H1 (cell line): ENCODE measurements at regions not wholly inside any gene's neighbourhood (a gene's known extent, or its start where the extent isn't known, plus 50 kb on each side); places are given as distances from the start of the nearest gene placed in this dataset.

Experiments used
- CTCF ChIA-PET: fragments of 300-600 bp; sonication (Branson Sonifier 250); formaldehyde crosslinking; loops from one replicate; lab custom pipeline; 2021; ENCODE audit not compliant: partially characterized antibody; lab: Charles Lee
- POLR2A ChIA-PET: fragments of 300-600 bp; sonication (Branson Sonifier 250); formaldehyde crosslinking; loops from one replicate; lab custom pipeline; 2021; ENCODE audit warnings: inconsistent platforms; ENCODE audit not compliant: partially characterized antibody; lab: Charles Lee
- DNase-seq, 2 experiments: peaks; one replicate each; pipeline versions ENCODE4 v3.0.0 to v3.0.0-alpha.2; 2010 to 2022; ENCODE audit warnings: low spot score in 2 of 2, low read depth in 1 of 2, mixed read lengths in 1 of 2
- FAIRE-seq: peaks from 2 replicates; lab custom pipeline; 2011; peaks lifted over from hg19 to GRCh38; lab: Jason Lieb, UNC
- H2AFZ ChIP-seq: 2 replicates; pipeline ENCODE4 v1.8.1; 2012; ENCODE audit warnings: low read length, inconsistent platforms
- H2AK5ac ChIP-seq: 2 replicates; pipeline ENCODE4 v1.6.1; 2013; ENCODE audit warnings: low read depth, low read length
- H2BK120ac ChIP-seq: replicated peaks from 2 replicates; pipeline ENCODE3; 2013; ENCODE audit warnings: low read depth, low read length, inconsistent platforms
- H2BK12ac ChIP-seq: 2 replicates; pipeline ENCODE4 v1.6.1; 2013; ENCODE audit warnings: low read depth, low read length
- H2BK15ac ChIP-seq: 2 replicates; pipeline ENCODE4 v1.6.1; 2013; ENCODE audit warnings: low read length
- H2BK20ac ChIP-seq: 2 replicates; pipeline ENCODE4 v1.6.1; 2013; ENCODE audit warnings: low read length
- H2BK5ac ChIP-seq: 2 replicates; pipeline ENCODE4 v1.6.1; 2013; ENCODE audit warnings: low read depth, low read length
- H3K14ac ChIP-seq: 2 replicates; pipeline ENCODE4 v1.6.1; 2013; ENCODE audit warnings: inconsistent platforms; ENCODE audit not compliant: insufficient read length
- H3K18ac ChIP-seq: 2 replicates; pipeline ENCODE4 v1.6.1; 2013; ENCODE audit warnings: low read length; ENCODE audit errors: extremely low read depth
- H3K23ac ChIP-seq: 2 replicates; pipeline ENCODE4 v1.6.1; 2013; ENCODE audit warnings: inconsistent platforms; ENCODE audit not compliant: insufficient read length
- H3K23me2 ChIP-seq: 2 replicates; pipeline ENCODE4 v1.6.1; 2013; ENCODE audit warnings: low read depth, low read length
- H3K27ac ChIP-seq: 2 replicates; pipeline ENCODE4 v1.6.1; 2011; ENCODE audit warnings: low read depth, low read length, inconsistent platforms
- H3K27me3 ChIP-seq, 4 experiments: replicated peaks in 1 of 4; 1 replicate in 1 of 4; 2 replicates in 3 of 4; pipeline versions ENCODE4 v1.6.1 to v1.8.1; 2011 to 2013; ENCODE audit warnings: low read length in 3 of 4, mild to moderate bottlenecking in 3 of 4, inconsistent platforms in 2 of 4, mixed read lengths in 2 of 4, moderate library complexity in 1 of 4; ENCODE audit not compliant: control insufficient read depth in 3 of 4, insufficient read depth in 3 of 4; ENCODE audit errors: extremely low read depth in 1 of 4
- H3K36me3 ChIP-seq, 4 experiments: 2 replicates each; pipeline versions ENCODE4 v1.6.1 to v1.8.1; 2011 to 2013; ENCODE audit warnings: mild to moderate bottlenecking in 4 of 4, low read length in 3 of 4, moderate library complexity in 2 of 4, control low read depth in 1 of 4, inconsistent platforms in 1 of 4; ENCODE audit not compliant: insufficient read depth in 4 of 4, control insufficient read depth in 2 of 4
- H3K4ac ChIP-seq: replicated peaks from 2 replicates; pipeline ENCODE3; 2013; ENCODE audit warnings: low read length, low read depth, mixed read lengths, inconsistent platforms; ENCODE audit not compliant: insufficient read length
- H3K4me1 ChIP-seq, 4 experiments: replicated peaks in 1 of 4; 1 replicate in 1 of 4; 2 replicates in 3 of 4; pipeline versions ENCODE4 v1.6.1 to v1.8.1; 2011 to 2013; ENCODE audit warnings: low read length in 3 of 4, inconsistent platforms in 2 of 4, mixed read lengths in 1 of 4; ENCODE audit not compliant: insufficient read depth in 4 of 4, control insufficient read depth in 3 of 4
- H3K4me2 ChIP-seq, 2 experiments: 2 replicates each; pipeline versions ENCODE4 v1.6.1 to v1.8.1; 2011 to 2013; ENCODE audit warnings: low read depth in 2 of 2, low read length in 2 of 2, control low read depth in 1 of 2, inconsistent platforms in 1 of 2, mild to moderate bottlenecking in 1 of 2; ENCODE audit not compliant: insufficient read depth in 1 of 2
- H3K4me3 ChIP-seq, 4 experiments: fragments of 200-600, 300-600 bp in 1 of 4; sonication (generic), shearing (Covaris generic), sonication (Bioruptor Twin) in 1 of 4; 2 replicates each; pipeline versions ENCODE4 v1.5.1 to v1.8.1; 2011 to 2016; ENCODE audit warnings: low read length in 4 of 4, low read depth in 3 of 4, control low read depth in 2 of 4, inconsistent platforms in 2 of 4, mild to moderate bottlenecking in 2 of 4, mixed read lengths in 1 of 4, moderate library complexity in 1 of 4; ENCODE audit not compliant: insufficient read depth in 2 of 4; ENCODE audit errors: extremely low read depth in 1 of 4
- H3K56ac ChIP-seq: replicated peaks from 2 replicates; pipeline ENCODE3; 2013; ENCODE audit warnings: low read depth, mild to moderate bottlenecking, mixed read lengths, low read length, inconsistent platforms; ENCODE audit not compliant: insufficient read length
- H3K79me1 ChIP-seq: 2 replicates; pipeline ENCODE4 v1.6.1; 2013; ENCODE audit warnings: low read depth, low read length, control low read depth
- H3K79me2 ChIP-seq, 2 experiments: 2 replicates each; pipeline versions ENCODE4 v1.6.1 to v1.8.1; 2012 to 2013; ENCODE audit warnings: low read length in 2 of 2, mild to moderate bottlenecking in 2 of 2, inconsistent platforms in 1 of 2; ENCODE audit not compliant: insufficient read depth in 2 of 2, control insufficient read depth in 1 of 2
- H3K9ac ChIP-seq, 4 experiments: replicated peaks in 1 of 4; 1 replicate in 1 of 4; 2 replicates in 3 of 4; pipeline versions ENCODE4 v1.6.1 to v1.8.1; 2011 to 2013; ENCODE audit warnings: low read depth in 3 of 4, low read length in 3 of 4, control low read depth in 2 of 4, mild to moderate bottlenecking in 2 of 4, moderate library complexity in 2 of 4, inconsistent platforms in 1 of 4; ENCODE audit errors: extremely low read depth in 1 of 4
- H3K9me3 ChIP-seq, 2 experiments: 2 replicates each; pipeline versions ENCODE4 v1.6.1 to v1.8.1; 2012 to 2013; ENCODE audit warnings: mild to moderate bottlenecking in 2 of 2, moderate library complexity in 2 of 2, control low read depth in 1 of 2, inconsistent platforms in 1 of 2, low read depth in 1 of 2, low read length in 1 of 2, mixed read lengths in 1 of 2; ENCODE audit not compliant: insufficient read depth in 2 of 2
- H4K20me1 ChIP-seq, 2 experiments: replicated peaks in 1 of 2; 2 replicates each; pipeline versions ENCODE3 to v1.8.1; 2011 to 2013; ENCODE audit warnings: inconsistent platforms in 2 of 2, low read length in 2 of 2, mild to moderate bottlenecking in 1 of 2; ENCODE audit not compliant: insufficient read depth in 2 of 2, control insufficient read depth in 1 of 2
- H4K5ac ChIP-seq: 2 replicates; pipeline ENCODE4 v1.6.1; 2013; ENCODE audit warnings: low read length, low read depth, mixed read lengths, inconsistent platforms; ENCODE audit not compliant: insufficient read length
- H4K8ac ChIP-seq: 2 replicates; pipeline ENCODE4 v1.8.0; 2013; ENCODE audit warnings: mild to moderate bottlenecking, moderate library complexity, low read length, inconsistent platforms; ENCODE audit not compliant: insufficient read depth; ENCODE audit errors: extremely low read depth
- H4K91ac ChIP-seq: replicated peaks from 2 replicates; pipeline ENCODE3; 2013; ENCODE audit warnings: low read length, mixed read lengths, inconsistent platforms; ENCODE audit not compliant: insufficient read length
- ATF3 ChIP-seq: IDR thresholded peaks from 2 replicates; pipeline ENCODE4 v1.6.1; 2011; ENCODE audit warnings: low read depth, mild to moderate bottlenecking, low read length; ENCODE audit not compliant: insufficient read depth
- BCL11A ChIP-seq, 2 experiments: IDR thresholded peaks; one replicate each; pipeline ENCODE4 v1.6.1; 2011; ENCODE audit warnings: low read depth in 2 of 2, low read length in 2 of 2, mild to moderate bottlenecking in 2 of 2
- BRCA1 ChIP-seq: IDR thresholded peaks from 2 replicates; pipeline ENCODE4 v1.6.1; 2012; ENCODE audit warnings: low read depth, low read length, improper control_type of control experiment
- CTBP2 ChIP-seq: IDR thresholded peaks from 2 replicates; pipeline ENCODE4 v1.7.0; 2011; ENCODE audit warnings: borderline replicate concordance, mild to moderate bottlenecking, moderate library complexity, mixed read lengths, low read length; ENCODE audit not compliant: insufficient read depth, insufficient read length
- EGR1 ChIP-seq: IDR thresholded peaks from 2 replicates; pipeline ENCODE4 v1.6.1; 2011; ENCODE audit warnings: low read depth, low read length, borderline replicate concordance
- EP300 ChIP-seq, 2 experiments: IDR thresholded peaks; 1 replicate in 1 of 2; 2 replicates in 1 of 2; pipeline ENCODE4 v1.6.1; 2011 to 2012; ENCODE audit warnings: low read depth in 2 of 2, low read length in 2 of 2, mild to moderate bottlenecking in 2 of 2, borderline replicate concordance in 1 of 2, inconsistent platforms in 1 of 2, moderate library complexity in 1 of 2
- EZH2 ChIP-seq: fragments of 200-600 bp; sonication (generic); IDR thresholded peaks from 2 replicates; pipeline ENCODE4 v1.7.1; 2012; ENCODE audit warnings: low read depth, mild to moderate bottlenecking, moderate library complexity, low read length, inconsistent platforms; ENCODE audit not compliant: severe bottlenecking
- NRF1 ChIP-seq: IDR thresholded peaks from 2 replicates; pipeline ENCODE4 v1.6.1; 2011; ENCODE audit warnings: mild to moderate bottlenecking, low read depth, low read length, improper control_type of control experiment
- POLR2AphosphoS5 ChIP-seq: IDR thresholded peaks from 2 replicates; pipeline ENCODE4 v1.6.1; 2011; ENCODE audit warnings: low read depth, low read length
- RAD21 ChIP-seq, 2 experiments: IDR thresholded peaks in 1 of 2; conservative IDR thresholded peaks in 1 of 2; 2 replicates each; pipeline ENCODE4 v1.6.1; 2011; ENCODE audit warnings: low read depth in 2 of 2, low read length in 2 of 2, improper control_type of control experiment in 1 of 2, inconsistent platforms in 1 of 2, mild to moderate bottlenecking in 1 of 2, moderate library complexity in 1 of 2
- RBBP5 ChIP-seq: IDR thresholded peaks from 2 replicates; pipeline ENCODE4 v1.7.1; 2012; ENCODE audit warnings: low read depth, mild to moderate bottlenecking, inconsistent platforms, low read length, moderate library complexity, borderline replicate concordance
- SUZ12 ChIP-seq: fragments of 200-600 bp; sonication (generic); IDR thresholded peaks from 2 replicates; pipeline ENCODE4 v1.6.1; 2012; ENCODE audit warnings: mild to moderate bottlenecking, inconsistent platforms, low read length, moderate library complexity, mixed read lengths
- TBP ChIP-seq: IDR thresholded peaks from 2 replicates; pipeline ENCODE4 v1.6.1; 2011; ENCODE audit warnings: low read depth, low read length, improper control_type of control experiment
- ZNF274 ChIP-seq: IDR thresholded peaks from 2 replicates; pipeline ENCODE4 v1.7.0; 2012; ENCODE audit warnings: low read length, borderline replicate concordance; ENCODE audit errors: extremely low read depth
- WGBS, 2 experiments: shearing (Covaris generic) in 1 of 2; methylation state at CpG; one replicate each; pipeline versions ENCODE4 v1.1.6 to v1.1.7; 2013 to 2015; ENCODE audit warnings: low lambda C conversion rate in 2 of 2, mixed read lengths in 2 of 2, inconsistent platforms in 1 of 2, low coverage in 1 of 2, missing lambda C conversion rate in 1 of 2; ENCODE audit not compliant: insufficient replicate concordance in 2 of 2, insufficient coverage in 1 of 2, insufficient read length in 1 of 2; ENCODE audit errors: extremely low coverage in 1 of 2, missing lambda C conversion rate in 1 of 2; 5-methylcytosine and 5-hydroxymethylcytosine counted together

- H3K18ac ChIP-seq, result no peak overlapping the region
- no peak overlapping the region for H3K14ac ChIP-seq
- H2AK5ac ChIP-seq, result no peak overlapping the region
- H3K56ac ChIP-seq, result no peak overlapping the region
- H2BK15ac ChIP-seq, result no peak overlapping the region
- no peak overlapping the region for H2AFZ ChIP-seq
- no peak overlapping the region for H3K4ac ChIP-seq
- no peaks in the 10 kb centered on the region; a peak in 1 of 4 replicates for H3K9me3 ChIP-seq
- no peak overlapping the region for H4K91ac ChIP-seq
- H2BK20ac ChIP-seq, result no peak overlapping the region
- H2BK120ac ChIP-seq, result no peak overlapping the region
- no peaks in the 10 kb centered on the region; a peak in 1 of 7 replicates for H3K4me1 ChIP-seq
- H2BK5ac ChIP-seq, result no peak overlapping the region
- FAIRE-seq, result no peak
- H3K9ac ChIP-seq, result no peak overlapping the region
- no peak overlapping the region for H3K27ac ChIP-seq
- H4K8ac ChIP-seq, result no peak overlapping the region
- no peaks in the 10 kb centered on the region for H4K20me1 ChIP-seq
- POLR2A ChIA-PET, result no interaction called here
- H2BK12ac ChIP-seq, result no peak overlapping the region
- DNase-seq, result no peak
- H3K23ac ChIP-seq, result no peak overlapping the region
- H3K79me1 ChIP-seq, result no peaks in the 10 kb centered on the region
- CTCF ChIA-PET, result no interaction called here
- H3K27me3 ChIP-seq, result no peaks in the 10 kb centered on the region
- no peak overlapping the region for H3K4me3 ChIP-seq
- no peaks in the 10 kb centered on the region for H3K23me2 ChIP-seq
- no peak overlapping the region for H4K5ac ChIP-seq
- WGBS, 2 experiments, result 85% methylated on average over 5 of the region's 6 CpGs; no CpG with 5 or more reads in 1 of the 2 experiments
- no peaks in the 10 kb centered on the region for H3K36me3 ChIP-seq
- no peaks in the 10 kb centered on the region for H3K79me2 ChIP-seq
- H3K4me2 ChIP-seq, result no peak overlapping the region
- TF ChIP-seq SUZ12 (no peak), NRF1 (no peak), RBBP5 (no peak), EGR1 (no peak), POLR2AphosphoS5 (no peak), EZH2 (no peak), ZNF274 (no peak), CTBP2 (no peak), BRCA1 (no peak), TBP (no peak), EP300 (IDR thresholded peaks at IDR 0.05; ENCODE audit: borderline replicate concordance in 1 of 2, low read depth in 2 of 2, low read length in 2 of 2) (no peak), ATF3 (no peak), RAD21 (IDR thresholded peaks at IDR 0.05 in 1 of 2, conservative IDR thresholded peaks at IDR 0.05 in 1 of 2; ENCODE audit: low read depth in 2 of 2, low read length in 2 of 2) (no peak), BCL11A (IDR thresholded peaks at IDR 0.05; ENCODE audit: low read depth in 2 of 2, low read length in 2 of 2) (no peak)
Measured at GRCh38 chrX:6758234-6758633, 223.3 kb upstream of the VCX3A start.
